ENCODE measurements at regions not wholly inside any gene's neighbourhood (a gene's known extent, or its start where the extent isn't known, plus 50 kb on each side); places are given as distances from the start of the nearest gene placed in this dataset.

DNA sequence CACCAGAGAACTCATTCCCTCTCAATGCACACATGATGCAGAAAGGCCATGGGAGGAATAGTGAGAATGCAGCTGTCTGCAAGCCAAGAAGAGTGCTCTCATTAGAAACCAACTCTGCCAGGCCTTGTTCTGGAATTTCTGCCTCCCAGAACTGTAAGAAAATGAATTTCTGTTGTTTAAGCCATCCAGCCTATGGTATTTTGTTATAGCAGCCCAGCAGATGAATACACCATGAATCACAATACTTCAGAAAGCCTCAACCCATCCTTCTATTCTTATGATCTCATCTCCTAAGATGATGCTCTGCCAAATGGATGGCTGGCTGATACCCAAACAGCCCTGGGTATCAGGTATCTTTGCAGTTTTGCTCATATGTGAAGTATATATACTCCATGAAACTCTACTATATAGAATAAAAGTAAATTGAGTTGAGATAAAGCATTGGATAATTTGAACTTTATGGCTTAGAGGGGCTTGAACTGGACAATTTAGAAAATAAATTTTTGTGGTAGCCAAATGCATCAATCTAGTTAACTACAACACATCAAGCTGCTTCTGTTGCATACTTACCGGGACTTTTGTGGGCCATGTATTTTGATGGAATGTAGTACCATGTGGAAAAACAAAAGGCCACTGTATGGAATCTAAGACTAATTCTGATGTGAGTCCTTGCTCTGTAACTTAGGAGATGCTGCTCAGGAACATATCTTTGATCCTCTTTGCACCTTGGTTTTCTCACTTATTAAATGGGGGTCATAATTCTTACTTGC, 245.9 kb downstream of the HS3ST1 start:
- DNase-seq (ENCODE audit: low read depth): no peak

DNA sequence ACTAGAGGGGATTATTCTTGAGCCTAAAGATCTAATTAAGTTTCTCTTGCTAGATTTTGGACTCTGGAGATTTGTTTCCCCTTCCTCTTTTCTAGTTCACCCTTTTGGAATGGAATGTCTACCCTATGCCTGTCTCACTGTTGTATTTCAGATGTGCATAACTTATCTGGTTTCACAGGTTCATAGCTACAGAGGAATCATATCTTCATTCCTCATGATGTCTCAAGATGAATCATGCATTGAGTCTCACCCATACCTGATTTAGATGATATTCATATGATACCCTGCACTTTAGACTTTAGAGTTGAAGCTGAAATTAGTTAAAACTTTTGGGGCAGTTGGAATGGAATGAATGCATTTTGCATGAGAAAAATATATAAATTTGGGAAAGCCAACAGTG, 246.7 kb downstream of the HS3ST1 start:
- DNase-seq (ENCODE audit: low read depth): no peak

DNA sequence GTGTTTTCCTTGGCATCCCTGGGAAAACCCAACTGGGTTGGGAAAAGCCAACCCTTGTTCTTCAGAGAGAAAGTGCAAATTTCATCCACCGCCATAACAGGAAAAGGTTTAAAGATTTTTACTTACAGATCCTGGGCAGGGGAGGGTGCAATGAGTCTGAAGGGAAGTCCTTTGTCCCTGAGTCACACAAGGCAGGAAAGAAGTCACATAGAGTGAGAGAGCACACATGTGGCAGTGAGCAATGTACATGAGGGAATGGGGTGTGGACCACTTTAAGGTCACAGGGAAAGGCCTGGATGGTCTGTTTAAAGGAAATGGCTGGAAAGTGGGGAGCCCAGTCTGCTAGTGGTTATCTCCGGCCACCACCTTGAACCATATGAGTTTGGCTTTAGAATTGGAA, 248.9 kb downstream of the HS3ST1 start:
- no peak for DNase-seq (ENCODE audit: low read depth)

DNA sequence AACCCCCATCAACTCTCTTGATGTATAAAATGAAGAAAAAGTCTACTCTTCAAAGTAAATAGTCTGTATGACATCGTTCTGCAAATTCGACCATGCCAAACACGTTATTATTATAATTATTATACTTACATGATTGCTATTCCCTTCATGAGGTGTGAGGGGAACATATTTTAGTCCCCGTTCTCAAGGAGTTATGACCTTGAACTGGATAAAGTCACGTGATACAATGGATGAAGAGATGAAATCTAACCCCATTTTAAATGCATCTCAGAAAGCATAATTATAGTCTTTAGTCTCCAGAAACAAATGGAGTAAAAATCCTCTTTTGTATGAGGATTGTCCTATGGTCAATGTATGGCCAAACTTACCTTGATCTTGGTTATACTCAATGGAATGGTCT, 250.3 kb downstream of the HS3ST1 start:
- DNase-seq (ENCODE audit: low read depth): no peak

DNA sequence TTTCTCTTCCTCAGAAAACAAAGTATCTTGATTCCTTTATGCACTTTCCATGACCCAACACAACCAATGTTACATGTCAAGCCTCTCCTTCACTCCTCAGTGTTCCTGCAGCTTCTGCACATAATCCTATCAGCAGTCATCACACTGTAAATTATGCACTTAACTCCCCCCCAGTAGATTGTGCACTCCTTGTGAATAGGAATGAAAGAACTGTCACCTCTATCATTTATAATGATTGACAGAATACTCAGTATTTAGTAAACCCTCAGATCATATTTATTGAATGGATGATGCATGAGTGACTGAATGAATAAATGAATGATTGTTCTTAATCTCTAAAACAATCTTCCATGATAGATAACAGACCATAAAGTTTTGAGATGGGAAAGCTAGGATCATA, 253.3 kb downstream of the HS3ST1 start:
- no peak for DNase-seq (ENCODE audit: low read depth)

DNA sequence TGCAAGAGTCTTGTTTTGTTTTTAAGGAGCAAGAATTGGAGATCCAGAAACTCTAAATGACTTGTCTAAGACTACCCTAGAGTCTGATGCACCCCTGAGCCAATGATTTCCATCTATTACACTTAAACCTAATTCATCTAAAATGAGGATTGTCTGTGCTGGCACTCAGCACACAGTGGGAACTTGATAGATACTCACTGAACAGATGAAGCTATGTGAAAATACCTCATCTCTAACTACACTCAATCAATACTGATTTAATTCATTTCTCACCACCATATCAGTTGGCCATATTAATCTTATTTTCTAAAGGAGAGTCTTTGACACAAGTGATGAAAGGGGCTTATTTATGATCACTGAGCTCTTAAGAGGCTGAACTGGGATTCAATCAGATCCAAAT, 262.1 kb downstream of the HS3ST1 start:
- no peak for DNase-seq (ENCODE audit: low read depth)

DNA sequence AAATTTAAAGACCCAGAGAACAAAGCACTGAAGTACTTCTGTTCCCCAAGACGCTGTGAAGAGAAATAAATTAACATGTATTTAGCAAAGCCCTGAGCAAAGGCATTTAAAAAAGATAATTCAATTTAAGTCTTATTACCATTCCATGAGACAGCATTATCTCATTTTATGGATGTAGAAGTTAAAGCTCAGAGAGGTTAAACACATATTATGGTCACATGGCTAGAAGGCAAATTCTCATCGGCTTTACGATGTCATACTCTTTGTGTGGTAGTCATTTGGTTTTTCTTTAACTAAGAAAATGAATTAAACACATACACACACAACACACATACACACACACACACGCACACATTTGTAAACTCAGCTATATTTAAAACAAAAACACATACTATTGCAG, 262.7 kb downstream of the HS3ST1 start:
- DNase-seq (ENCODE audit: low read depth): no peak

DNA sequence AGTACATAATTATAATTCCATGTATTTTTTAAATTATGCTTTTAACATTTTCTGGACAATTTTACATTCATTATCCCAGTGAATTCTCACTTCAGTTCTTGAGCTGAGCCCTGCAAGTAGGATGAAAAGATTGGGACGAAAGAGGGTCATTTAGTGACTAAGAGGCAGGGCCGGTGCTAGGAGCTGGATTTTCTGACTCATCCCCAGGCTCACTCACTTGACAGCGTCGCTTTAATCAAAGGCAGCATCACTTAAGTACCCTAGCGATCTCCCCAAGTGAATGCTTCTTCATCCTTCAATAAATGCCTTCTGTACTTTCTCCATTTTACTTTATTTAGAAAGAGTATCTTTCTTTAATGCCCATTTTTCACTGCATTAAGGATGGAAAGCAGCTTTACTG, 263.6 kb downstream of the HS3ST1 start:
- DNase-seq (ENCODE audit: low read depth): no peak

DNA sequence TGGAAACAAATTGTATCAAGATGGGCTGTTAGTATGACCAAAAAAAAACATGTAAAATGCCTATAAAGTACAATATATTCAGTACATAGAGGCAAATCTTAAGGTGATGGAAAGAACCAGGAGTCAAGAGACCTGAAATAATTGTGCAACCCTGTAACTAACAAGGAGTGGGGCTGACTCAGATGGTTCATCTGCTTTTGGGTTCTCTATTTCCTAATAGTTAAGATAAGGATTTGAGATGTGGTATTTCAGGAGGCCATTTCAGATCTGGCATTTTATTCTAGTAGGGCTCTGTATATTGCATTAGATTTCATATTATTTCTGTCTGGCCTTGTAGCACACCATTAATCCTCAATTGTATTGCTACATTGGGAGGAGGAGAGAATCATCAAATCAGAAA, 268.4 kb downstream of the HS3ST1 start:
- DNase-seq (ENCODE audit: low read depth): no peak

DNA sequence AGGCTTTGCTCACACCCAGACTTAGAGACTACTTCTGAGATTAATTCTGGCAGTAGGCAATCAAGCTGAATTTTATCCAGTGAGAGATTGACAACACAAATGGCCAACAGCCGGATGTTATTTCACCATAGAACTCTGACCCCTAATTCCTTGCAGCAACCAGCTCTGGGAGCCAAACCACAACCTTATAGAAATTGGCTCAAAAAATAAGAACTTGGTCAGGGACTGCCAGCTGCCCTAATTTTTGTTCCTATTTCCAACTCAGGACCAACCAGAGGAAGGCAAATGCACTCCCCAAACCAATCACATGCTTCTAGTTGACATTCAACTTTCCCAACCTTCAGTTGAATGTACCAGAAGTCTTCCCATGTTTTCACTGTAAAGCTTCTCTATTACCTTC, 269.7 kb downstream of the HS3ST1 start:
- DNase-seq (ENCODE audit: low read depth): no peak

DNA sequence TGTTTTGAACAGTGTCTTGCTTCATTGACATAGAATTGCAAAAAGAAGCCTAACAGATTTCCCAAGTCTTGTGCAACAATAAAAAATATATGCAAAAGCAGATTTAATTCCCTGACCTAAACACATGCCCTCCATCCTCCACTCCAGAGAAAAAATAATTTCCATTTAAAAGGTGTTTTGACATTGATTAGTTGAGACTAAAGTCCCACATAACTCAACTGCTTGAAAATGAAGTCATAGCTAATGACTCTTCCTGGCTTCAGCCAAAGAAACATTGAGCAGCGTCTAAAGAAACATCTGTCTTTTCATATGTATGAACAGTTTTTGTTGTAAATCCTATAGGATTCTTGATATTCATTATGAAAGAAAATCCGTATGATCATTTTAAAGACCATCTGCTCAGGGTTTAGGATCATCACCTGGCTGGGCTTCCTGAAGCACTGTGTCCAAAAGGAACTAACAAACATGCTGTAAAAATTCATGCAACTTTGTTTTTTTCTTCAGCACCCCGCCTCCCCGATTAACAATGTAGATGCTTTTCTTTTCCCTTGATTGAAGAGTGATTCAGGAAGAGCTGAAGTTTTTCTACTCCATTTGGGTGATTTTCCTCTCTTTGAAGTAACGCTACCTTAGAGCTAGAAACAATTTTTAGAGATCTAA, 273.4 kb downstream of the HS3ST1 start:
- no peak for DNase-seq (ENCODE audit: low read depth)

DNA sequence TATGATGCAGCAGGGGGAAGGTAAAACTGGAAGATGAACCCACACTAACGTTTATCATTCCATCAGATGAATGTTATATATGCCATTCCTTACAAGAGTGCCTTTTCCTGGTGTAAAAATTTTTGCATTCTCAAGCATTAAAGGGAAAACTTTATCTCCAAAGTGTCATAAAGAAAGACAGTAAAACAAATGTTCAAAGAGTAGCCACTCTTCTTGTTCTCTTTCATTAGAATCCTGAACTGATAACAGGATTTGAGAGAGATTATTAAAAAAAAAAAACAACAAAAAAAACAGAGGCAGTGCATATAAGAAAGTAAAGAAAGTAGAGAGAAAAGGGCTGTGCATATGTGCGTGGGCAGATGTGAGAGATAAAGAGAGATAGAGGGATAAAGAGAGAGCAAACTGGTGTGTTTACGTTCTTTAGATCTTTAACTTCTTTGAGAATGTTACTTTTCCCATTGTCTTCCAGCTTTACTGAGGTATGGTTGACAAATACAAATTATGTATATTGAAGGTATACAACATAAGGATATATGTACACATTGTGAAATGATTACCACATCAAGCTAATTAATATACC, 275.4 kb downstream of the HS3ST1 start:
- DNase-seq (ENCODE audit: low read depth): no peak

DNA sequence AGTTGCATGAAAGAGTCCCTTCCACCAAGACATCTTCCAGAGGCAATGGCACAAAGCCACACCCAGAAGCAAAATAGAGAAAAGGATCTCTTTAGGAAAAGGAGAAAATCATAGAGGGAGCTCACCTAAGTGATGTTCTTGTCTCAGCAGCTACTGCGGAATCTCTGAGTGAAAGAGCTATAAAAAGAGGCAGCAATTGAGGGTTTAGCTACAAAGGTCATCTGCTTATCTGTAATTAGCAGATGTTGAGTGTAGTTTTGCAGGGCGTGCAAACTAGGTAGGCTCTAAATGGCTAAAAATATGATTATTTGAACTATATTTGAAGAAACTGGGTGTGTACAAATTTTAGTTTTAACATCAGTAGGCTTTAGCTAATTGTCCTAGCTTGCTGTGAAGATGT, 276.0 kb downstream of the HS3ST1 start:
- no peak for DNase-seq (ENCODE audit: low read depth)

DNA sequence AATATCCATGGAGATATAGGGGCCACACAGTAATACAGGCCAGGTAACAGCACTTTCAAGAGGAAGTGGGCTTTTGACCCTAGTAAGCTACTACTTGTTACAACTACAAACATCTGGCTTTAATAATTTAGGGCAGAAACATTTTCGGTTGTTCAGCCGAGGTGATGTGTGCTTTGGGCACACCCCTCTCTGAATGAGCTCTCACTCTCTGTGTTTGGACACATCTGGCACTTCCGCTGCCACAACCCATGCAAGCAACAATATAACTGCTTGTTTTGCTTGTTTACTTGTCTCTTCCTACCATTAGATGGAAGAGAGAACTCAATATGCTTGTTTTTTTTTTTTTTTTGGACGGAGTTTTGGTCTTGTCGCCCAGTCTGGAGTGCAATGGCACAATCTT, 277.2 kb downstream of the HS3ST1 start:
- DNase-seq (ENCODE audit: low read depth): no peak

DNA sequence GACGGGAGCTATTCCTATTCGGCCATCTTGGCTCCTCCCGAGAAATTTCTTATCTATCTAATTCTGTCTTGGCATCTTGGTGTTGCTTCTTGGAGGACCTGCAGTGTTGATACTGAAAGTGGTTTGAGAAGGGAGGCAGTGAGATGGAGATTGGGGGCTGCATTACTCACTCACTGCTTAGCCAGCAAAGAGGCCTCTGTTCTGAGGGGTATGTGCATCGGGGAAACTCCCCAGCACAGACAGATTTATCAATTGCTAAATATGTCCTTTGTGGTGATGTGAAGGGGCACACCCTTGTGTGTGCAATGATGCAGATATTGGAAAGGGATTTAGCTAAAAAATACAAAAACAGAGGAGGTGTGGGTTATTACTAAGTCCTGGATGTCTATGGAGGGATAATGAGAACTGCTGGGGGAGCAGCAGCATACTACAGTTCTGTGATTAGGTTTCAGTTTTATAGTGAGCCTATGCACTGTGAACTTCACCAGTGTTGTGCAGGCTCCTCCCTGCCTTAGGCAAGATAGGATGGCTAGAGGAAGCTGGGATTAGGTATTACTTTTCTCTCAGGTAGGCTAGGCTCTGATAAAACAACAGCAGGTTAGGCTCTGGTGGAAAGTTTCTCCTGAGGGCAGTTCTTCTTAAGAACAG, 279.0 kb downstream of the HS3ST1 start:
- DNase-seq (ENCODE audit: low read depth): no peak

DNA sequence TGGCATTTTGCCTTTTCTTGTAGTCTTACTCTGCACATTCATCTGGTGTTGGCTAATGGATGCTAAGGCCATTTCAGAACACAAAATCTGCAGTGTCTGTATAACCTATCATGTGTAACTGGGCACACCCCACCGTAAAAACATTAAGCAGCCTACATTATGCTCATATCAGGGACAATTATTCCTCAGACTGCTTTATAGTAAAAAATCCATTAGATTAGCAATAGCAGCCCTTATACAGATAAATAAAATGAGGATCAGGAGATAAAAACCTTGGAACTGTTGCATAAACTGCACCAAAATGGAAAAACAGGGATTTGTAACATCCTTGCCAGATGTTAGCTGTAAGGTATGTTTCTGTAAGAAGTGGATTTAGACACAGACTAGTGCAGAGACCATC, 288.8 kb downstream of the HS3ST1 start:
- DNase-seq (ENCODE audit: low read depth): no peak

DNA sequence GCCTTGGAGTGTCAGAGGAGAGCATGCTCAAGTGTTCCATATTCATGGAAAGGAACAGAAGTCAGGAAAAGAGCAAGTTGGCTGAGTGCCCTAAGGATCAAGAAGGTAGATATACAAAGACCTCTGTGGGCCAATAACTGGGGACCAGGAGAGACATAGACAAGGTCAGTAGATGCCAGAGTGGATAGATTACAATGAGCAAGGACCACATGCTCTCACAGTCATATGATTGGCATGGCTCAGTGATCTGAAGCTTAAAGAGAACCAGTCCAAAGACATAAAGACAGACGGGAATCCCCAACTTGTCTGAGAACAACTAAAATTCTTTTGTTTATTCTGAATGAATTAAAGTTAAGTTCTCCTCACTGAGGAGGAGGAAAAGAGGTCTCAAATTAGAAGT, 289.7 kb downstream of the HS3ST1 start:
- no peak for DNase-seq (ENCODE audit: low read depth)

DNA sequence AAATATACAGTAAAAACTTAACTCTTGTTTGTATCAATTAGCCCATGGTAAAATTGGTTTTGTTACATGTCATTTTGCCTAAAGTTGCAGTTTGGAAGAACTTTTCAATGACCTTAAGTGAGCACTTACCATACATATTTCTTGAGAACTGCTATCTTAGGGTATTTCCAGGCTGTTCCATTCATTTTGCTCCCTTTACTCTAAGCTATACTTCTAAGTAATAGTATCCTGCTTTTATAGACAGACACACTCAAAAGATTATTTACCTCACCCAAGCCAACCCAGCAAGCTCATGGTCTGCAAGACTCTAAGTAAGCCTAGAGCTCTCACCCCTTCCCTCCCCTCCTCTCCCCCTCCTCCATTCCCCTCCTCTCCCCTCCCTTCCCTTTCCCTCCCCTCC, 294.0 kb downstream of the HS3ST1 start:
- no peak for DNase-seq (ENCODE audit: low read depth)

DNA sequence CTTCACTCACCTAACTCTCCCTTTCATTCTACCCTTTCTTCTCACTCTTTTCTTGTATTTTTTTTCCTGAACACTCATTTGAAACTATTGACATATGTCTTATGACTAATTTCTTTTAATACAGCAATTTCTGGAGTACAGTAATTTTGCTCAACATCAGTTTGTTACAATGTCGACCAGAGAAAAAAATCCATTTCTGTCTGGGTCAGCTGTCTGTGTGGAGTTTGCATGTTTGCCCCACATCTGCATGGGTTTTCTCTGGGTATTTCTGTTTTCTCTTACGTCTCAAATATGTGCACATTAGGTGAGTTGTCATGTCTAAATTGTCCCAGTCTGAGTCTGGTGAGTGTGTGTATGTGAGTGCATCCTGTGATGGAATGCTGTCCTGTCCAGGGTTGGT, 294.8 kb downstream of the HS3ST1 start:
- no peak for DNase-seq (ENCODE audit: low read depth)

DNA sequence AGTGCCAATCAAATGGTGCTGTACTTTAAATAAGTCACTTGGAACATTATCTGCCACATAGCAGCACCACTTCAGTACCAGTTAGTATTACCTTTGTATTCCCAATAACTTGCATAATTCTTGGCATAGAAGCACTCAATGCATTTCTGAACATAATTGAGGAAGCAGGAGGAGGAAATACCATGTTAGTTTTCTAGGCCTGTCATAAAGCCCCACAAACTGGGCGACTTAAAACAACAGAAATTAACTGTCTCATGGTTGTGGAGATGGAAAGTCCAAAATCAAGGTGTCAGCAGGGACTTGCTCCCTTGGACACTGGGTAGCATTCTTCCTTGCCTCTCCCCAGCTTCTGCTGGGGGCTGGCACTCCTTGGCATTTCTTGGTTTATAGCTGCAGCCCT, 296.2 kb downstream of the HS3ST1 start:
- no peak for DNase-seq (ENCODE audit: low read depth)

DNA sequence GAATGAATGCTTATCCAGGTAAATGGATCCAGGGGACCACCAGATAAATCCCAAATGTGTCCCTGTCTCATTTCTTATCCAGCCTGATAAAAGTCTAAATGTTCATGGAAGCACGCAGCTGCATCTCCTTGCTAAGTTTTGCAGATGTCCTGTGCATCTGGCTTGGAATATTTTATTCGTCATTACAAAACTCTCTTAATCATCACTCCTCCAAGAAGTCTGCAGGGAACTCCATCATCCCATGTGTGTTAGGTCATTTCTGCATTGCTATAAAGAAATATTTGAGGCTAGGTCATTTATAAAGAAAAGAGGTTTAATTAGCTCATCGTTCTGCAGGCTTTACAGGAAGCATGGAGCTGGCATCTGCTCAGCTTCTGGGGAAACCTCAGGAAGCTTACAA, 297.2 kb downstream of the HS3ST1 start:
- DNase-seq (ENCODE audit: low read depth): no peak

DNA sequence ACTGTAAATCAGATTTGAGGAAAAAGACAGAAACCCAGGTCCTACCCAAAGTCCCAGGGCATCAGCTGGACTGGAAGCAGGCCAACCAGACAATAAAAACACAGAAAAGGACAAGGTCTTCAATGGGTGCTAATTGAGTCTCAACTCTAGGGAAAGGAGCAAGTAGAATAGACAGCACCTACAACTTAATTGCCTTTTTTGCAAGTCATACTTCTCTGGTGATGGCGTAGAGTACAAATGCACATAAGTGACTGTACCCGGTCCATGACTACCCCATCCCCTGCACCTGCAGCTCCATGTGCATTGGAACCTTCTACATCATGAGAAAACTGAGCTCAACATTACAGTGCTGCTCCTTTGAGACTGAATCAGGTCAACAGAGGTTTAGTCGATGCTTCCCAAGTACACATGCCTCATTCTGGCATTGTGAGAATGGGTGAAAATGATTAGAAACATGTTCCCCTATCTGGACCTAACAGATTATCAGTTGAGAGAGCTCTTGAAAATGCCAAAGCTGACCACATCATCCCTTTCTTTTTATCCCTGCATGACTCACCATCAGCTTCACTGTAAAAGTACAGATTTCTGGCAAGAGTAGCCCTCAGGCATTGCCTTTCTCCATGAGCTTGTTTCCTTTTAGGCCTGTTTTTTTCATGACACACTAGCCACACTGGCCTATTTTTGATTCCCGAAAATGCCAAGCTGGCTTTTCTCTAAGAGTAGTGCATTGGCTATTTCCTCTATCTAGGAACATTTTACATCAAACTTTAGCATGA, 298.3 kb downstream of the HS3ST1 start:
- DNase-seq (ENCODE audit: low read depth): no peak
